HFF-Myc (cell line): ENCODE measurements at regions not wholly inside any gene's neighbourhood (a gene's known extent, or its start where the extent isn't known, plus 50 kb on each side); places are given as distances from the start of the nearest gene placed in this dataset.

Source experiments
- DNase-seq: peaks from one replicate; pipeline ENCODE4 v3.0.0-alpha.2; 2011; ENCODE audit warnings: low read depth; ENCODE audit errors: extremely low read depth
- H3K4me3 ChIP-seq: replicated peaks from 2 replicates; pipeline ENCODE4 v1.5.1; 2011; ENCODE audit warnings: low read depth, mild to moderate bottlenecking, control low read depth, low read length
- CTCF ChIP-seq: IDR thresholded peaks from 2 replicates; pipeline ENCODE4 v1.5.1; 2012; ENCODE audit warnings: mild to moderate bottlenecking, low read depth, low read length, control low read depth; ENCODE audit errors: missing control alignments

GRCh38 chr4:121449416-121449815, 68.6 kb upstream of the QRFPR start:
- H3K4me3 ChIP-seq = no peak overlapping the region
- DNase-seq = no peak
- no peak for TF ChIP-seq CTCF

GRCh38 chr4:121448231-121448630, 67.4 kb upstream of the QRFPR start:
- no peak overlapping the region for H3K4me3 ChIP-seq
- TF ChIP-seq CTCF = no peak
- no peak for DNase-seq

GRCh38 chr4:121439669-121440068, 58.9 kb upstream of the QRFPR start:
- TF ChIP-seq CTCF = no peak
- no peak for DNase-seq

More at GRCh38 chr4:121439669-121440068, 58.9 kb upstream of the QRFPR start:
- no peak overlapping the region for H3K4me3 ChIP-seq
